Stomach (tissue), 4 donors: ENCODE measurements at regions not wholly inside any gene's neighbourhood (a gene's known extent, or its start where the extent isn't known, plus 50 kb on each side); places are given as distances from the start of the nearest gene placed in this dataset.

Source experiments
- POLR2A ChIP-seq, 4 donors: fragments of 450-650 bp; IDR thresholded peaks; one replicate each; pipeline ENCODE4 v1.6.1; 2016; ENCODE audit warnings: antibody characterized with exemption in 4 of 4, control low read depth in 2 of 4, mild to moderate bottlenecking in 1 of 4, moderate library complexity in 1 of 4
- POLR2AphosphoS5 ChIP-seq, 3 donors: sonication (generic); formaldehyde crosslinking; IDR thresholded peaks; one replicate each; pipeline ENCODE4 v1.6.1; 2016; ENCODE audit warnings: antibody characterized with exemption in 3 of 3
- TF ChIP-seq, protein P1 (sequence below), 7 experiments: fragments of 450-650 bp in 4 of 7; fragments of 200-600 bp in 3 of 7; sonication (generic) in 3 of 7; IDR thresholded peaks; one replicate each; pipeline ENCODE4 v1.5.1; 2016 to 2019; ENCODE audit warnings: antibody characterized with exemption in 7 of 7, control low read depth in 2 of 7, mild to moderate bottlenecking in 1 of 7

DNA sequence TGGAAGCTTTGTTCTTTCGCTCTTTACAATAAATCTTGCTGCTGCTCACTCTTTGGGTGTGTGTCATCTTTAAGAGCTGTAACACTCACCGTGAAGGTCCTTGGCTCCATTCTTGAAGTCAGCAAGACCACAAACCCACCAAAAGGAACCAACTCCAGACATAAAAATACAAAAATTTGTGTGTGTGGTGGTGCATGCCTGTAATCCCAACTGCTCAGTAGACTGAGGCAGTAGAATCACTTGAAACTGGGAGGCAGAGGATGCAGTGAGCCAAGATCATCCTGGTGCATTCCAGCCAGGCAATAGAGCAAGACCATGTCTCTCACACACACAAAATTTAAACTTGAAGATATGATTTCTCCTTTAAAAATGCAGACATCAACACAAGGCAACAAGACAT lies 1431.7 kb upstream of the B3GALT2 start:
- TF ChIP-seq, protein P1, sequence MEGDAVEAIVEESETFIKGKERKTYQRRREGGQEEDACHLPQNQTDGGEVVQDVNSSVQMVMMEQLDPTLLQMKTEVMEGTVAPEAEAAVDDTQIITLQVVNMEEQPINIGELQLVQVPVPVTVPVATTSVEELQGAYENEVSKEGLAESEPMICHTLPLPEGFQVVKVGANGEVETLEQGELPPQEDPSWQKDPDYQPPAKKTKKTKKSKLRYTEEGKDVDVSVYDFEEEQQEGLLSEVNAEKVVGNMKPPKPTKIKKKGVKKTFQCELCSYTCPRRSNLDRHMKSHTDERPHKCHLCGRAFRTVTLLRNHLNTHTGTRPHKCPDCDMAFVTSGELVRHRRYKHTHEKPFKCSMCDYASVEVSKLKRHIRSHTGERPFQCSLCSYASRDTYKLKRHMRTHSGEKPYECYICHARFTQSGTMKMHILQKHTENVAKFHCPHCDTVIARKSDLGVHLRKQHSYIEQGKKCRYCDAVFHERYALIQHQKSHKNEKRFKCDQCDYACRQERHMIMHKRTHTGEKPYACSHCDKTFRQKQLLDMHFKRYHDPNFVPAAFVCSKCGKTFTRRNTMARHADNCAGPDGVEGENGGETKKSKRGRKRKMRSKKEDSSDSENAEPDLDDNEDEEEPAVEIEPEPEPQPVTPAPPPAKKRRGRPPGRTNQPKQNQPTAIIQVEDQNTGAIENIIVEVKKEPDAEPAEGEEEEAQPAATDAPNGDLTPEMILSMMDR (IDR thresholded peaks at IDR 0.05) = no peak
- no peak for TF ChIP-seq POLR2AphosphoS5 (IDR thresholded peaks at IDR 0.05)
- no peak for TF ChIP-seq POLR2A (IDR thresholded peaks at IDR 0.05)
